ENCODE measurements at regions not wholly inside any gene's neighbourhood (a gene's known extent, or its start where the extent isn't known, plus 50 kb on each side); places are given as distances from the start of the nearest gene placed in this dataset.

GRCh38 chr2:2586068-2586776, 255.1 kb upstream of the MYT1L start:
- no peak for TF ChIP-seq POLR2A (IDR thresholded peaks at IDR 0.05; ENCODE audit: low read depth, low read length)
- TF ChIP-seq CTCF (conservative IDR thresholded peaks at IDR 0.05; ENCODE audit: low read depth, low read length), result no peak
- TF ChIP-seq, protein P1, sequence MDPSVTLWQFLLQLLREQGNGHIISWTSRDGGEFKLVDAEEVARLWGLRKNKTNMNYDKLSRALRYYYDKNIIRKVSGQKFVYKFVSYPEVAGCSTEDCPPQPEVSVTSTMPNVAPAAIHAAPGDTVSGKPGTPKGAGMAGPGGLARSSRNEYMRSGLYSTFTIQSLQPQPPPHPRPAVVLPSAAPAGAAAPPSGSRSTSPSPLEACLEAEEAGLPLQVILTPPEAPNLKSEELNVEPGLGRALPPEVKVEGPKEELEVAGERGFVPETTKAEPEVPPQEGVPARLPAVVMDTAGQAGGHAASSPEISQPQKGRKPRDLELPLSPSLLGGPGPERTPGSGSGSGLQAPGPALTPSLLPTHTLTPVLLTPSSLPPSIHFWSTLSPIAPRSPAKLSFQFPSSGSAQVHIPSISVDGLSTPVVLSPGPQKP (IDR thresholded peaks at IDR 0.05; ENCODE audit: borderline replicate concordance, low read depth, low read length), result no peak
- TF ChIP-seq, protein P2, sequence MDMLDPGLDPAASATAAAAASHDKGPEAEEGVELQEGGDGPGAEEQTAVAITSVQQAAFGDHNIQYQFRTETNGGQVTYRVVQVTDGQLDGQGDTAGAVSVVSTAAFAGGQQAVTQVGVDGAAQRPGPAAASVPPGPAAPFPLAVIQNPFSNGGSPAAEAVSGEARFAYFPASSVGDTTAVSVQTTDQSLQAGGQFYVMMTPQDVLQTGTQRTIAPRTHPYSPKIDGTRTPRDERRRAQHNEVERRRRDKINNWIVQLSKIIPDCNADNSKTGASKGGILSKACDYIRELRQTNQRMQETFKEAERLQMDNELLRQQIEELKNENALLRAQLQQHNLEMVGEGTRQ (IDR thresholded peaks at IDR 0.05; ENCODE audit: low read depth, low read length), result no peak
- no peak for TF ChIP-seq CHD1 (IDR thresholded peaks at IDR 0.05; ENCODE audit: low read depth, low read length)
- no peak for TF ChIP-seq CEBPB (IDR thresholded peaks at IDR 0.05; ENCODE audit: low read depth, low read length)
- TF ChIP-seq RCOR1 (IDR thresholded peaks at IDR 0.05; ENCODE audit: insufficient replicate concordance, low read length), result no peak
- TF ChIP-seq FOS (IDR thresholded peaks at IDR 0.05; ENCODE audit: low read depth, low read length), result no peak
- TF ChIP-seq BHLHE40 (IDR thresholded peaks at IDR 0.05; ENCODE audit: low read depth, low read length), result no peak
- TF ChIP-seq RFX5 (IDR thresholded peaks at IDR 0.05; ENCODE audit: low read depth, low read length), result no peak
- TF ChIP-seq RAD21 (IDR thresholded peaks at IDR 0.05; ENCODE audit: low read length), result no peak
- TF ChIP-seq MAFK (IDR thresholded peaks at IDR 0.05; ENCODE audit: low read depth, low read length), result no peak
- no peak for TF ChIP-seq NFE2L2 (IDR thresholded peaks at IDR 0.05; ENCODE audit: low read depth, low read length)
- TF ChIP-seq SMC3 (IDR thresholded peaks at IDR 0.05; ENCODE audit: low read depth, low read length), result no peak
